Prostate gland (tissue), 2 donors: ENCODE measurements at regions not wholly inside any gene's neighbourhood (a gene's known extent, or its start where the extent isn't known, plus 50 kb on each side); places are given as distances from the start of the nearest gene placed in this dataset.

Source experiments
- DNase-seq: peaks from one replicate; pipeline ENCODE4 v3.0.0-alpha.2; 2019; ENCODE audit warnings: low spot score
- H3K27ac ChIP-seq, 2 donors: fragments of 200-600 bp; sonication (generic); 2 replicates each; pipeline ENCODE4 v1.5.1; 2017 to 2019
- H3K27me3 ChIP-seq: fragments of 200-600 bp; sonication (generic); replicated peaks from 2 replicates; pipeline ENCODE4 v1.5.1; 2019; ENCODE audit not compliant: insufficient read depth
- H3K36me3 ChIP-seq, 2 donors: fragments of 200-600 bp; sonication (generic); 1 replicate in 1 of 2; 2 replicates in 1 of 2; pipeline versions ENCODE4 v1.5.1 to v1.8.1; 2017 to 2019
- H3K4me1 ChIP-seq: fragments of 200-600 bp; sonication (generic); replicated peaks from 2 replicates; pipeline ENCODE4 v1.5.1; 2019
- H3K4me3 ChIP-seq, 2 donors: fragments of 200-600 bp; sonication (generic); 2 replicates each; pipeline ENCODE4 v1.5.1; 2017 to 2019
- H3K9me3 ChIP-seq: fragments of 200-600 bp; sonication (generic); 2 replicates; pipeline ENCODE4 v1.5.1; 2017
- CTCF ChIP-seq, 4 experiments: fragments of 200-600 bp in 2 of 4; fragments of 450-650 bp in 2 of 4; sonication (generic) in 2 of 4; IDR thresholded peaks; 1 replicate in 3 of 4; 2 replicates in 1 of 4; pipeline ENCODE4 v1.5.1; 2016 to 2019; ENCODE audit warnings: antibody characterized with exemption in 4 of 4, mild to moderate bottlenecking in 2 of 4, moderate library complexity in 2 of 4
- POLR2A ChIP-seq: fragments of 450-650 bp; IDR thresholded peaks from one replicate; pipeline ENCODE4 v1.6.1; 2016; ENCODE audit warnings: antibody characterized with exemption, mild to moderate bottlenecking
- POLR2AphosphoS5 ChIP-seq: sonication (generic); formaldehyde crosslinking; IDR thresholded peaks from one replicate; pipeline ENCODE4 v1.6.1; 2017; ENCODE audit warnings: antibody characterized with exemption
- WGBS: methylation state at CpG from one replicate; pipeline ENCODE4 v1.1.5; 2018; 5-methylcytosine and 5-hydroxymethylcytosine counted together
- intact Hi-C: fragments of 100-400 bp; cut with DNase I; formaldehyde crosslinking; loops from one replicate; pipeline ENCODE4 v1.14.2; 2022

- H3K27me3 ChIP-seq: peaks cover 4% of the 10 kb centered on the region
- no peak for TF ChIP-seq POLR2A
- H3K27ac ChIP-seq: no peak overlapping the region
- no peaks in the 10 kb centered on the region for H3K9me3 ChIP-seq
- 93% methylated on average over 7 of the region's 7 CpGs for WGBS
- no peaks in the 10 kb centered on the region for H3K36me3 ChIP-seq
- DNase-seq: no peak
- intact Hi-C loops: loop anchor here (10.0 kb wide), 2 partner anchors 182 to 282 kb away; no protein-coding TSS in a partner anchor
- no peak overlapping the region for H3K4me3 ChIP-seq
- H3K4me1 ChIP-seq: no peaks in the 10 kb centered on the region
Measured at GRCh38 chr21:33126569-33126968, 56.6 kb downstream of the OLIG1 start.

GRCh38 chr21:33127154-33127867 is 57.4 kb downstream of the OLIG1 start:
- Histone ChIP-seq H3K4me3 (peak overlapping the region; percentile 8 to 12), H3K4me1 (no peaks in the 10 kb centered on the region), H3K27ac (no peak overlapping the region), H3K27me3 (peaks cover 4% of the 10 kb centered on the region), H3K9me3 (no peaks in the 10 kb centered on the region), H3K36me3 (no peaks in the 10 kb centered on the region)
- intact Hi-C loops: loop anchor here (10.0 kb wide), 2 partner anchors 183 to 283 kb away; no protein-coding TSS in a partner anchor
- TF ChIP-seq CTCF (IDR thresholded peaks at IDR 0.05) (peak in 3 of 4 experiments; percentile 60 to 82 (median 68)), POLR2A (no peak), POLR2AphosphoS5 (peak; percentile 23)
- 4% methylated on average over 18 of the region's 18 CpGs for WGBS
- DNase-seq: peak; percentile 64

GRCh38 chr21:33127868-33128242 is 57.9 kb downstream of the OLIG1 start:
- DNase-seq: no peak
- no peaks in the 10 kb centered on the region for H3K4me1 ChIP-seq
- H3K27ac ChIP-seq: no peak overlapping the region
- intact Hi-C loops: loop anchor here (10.0 kb wide), 2 partner anchors 183 to 283 kb away; no protein-coding TSS in a partner anchor
- peaks cover 4% of the 10 kb centered on the region for H3K27me3 ChIP-seq
- 34% methylated on average over 6 of the region's 6 CpGs for WGBS
- TF ChIP-seq POLR2AphosphoS5: no peak
- TF ChIP-seq POLR2A: no peak
- TF ChIP-seq CTCF (IDR thresholded peaks at IDR 0.05): no peak
- no peaks in the 10 kb centered on the region for H3K9me3 ChIP-seq
- no peak overlapping the region for H3K4me3 ChIP-seq
- H3K36me3 ChIP-seq: no peaks in the 10 kb centered on the region

- Histone ChIP-seq H3K4me3 (no peak overlapping the region), H3K27me3 (peaks cover 4% of the 10 kb centered on the region), H3K4me1 (no peaks in the 10 kb centered on the region), H3K27ac (no peak overlapping the region), H3K36me3 (no peaks in the 10 kb centered on the region), H3K9me3 (no peaks in the 10 kb centered on the region)
- no peak for DNase-seq
- 51% methylated on average over 3 of the region's 3 CpGs for WGBS
- intact Hi-C loops: loop anchor here (10.0 kb wide), 2 partner anchors 184 to 284 kb away; no protein-coding TSS in a partner anchor
- no peak for TF ChIP-seq CTCF (IDR thresholded peaks at IDR 0.05)
- TF ChIP-seq POLR2A: no peak
- no peak for TF ChIP-seq POLR2AphosphoS5
Measured at GRCh38 chr21:33128538-33128937, 58.6 kb downstream of the OLIG1 start.

GRCh38 chr21:33132054-33132453 is 62.1 kb downstream of the OLIG1 start:
- H3K27me3 ChIP-seq: peaks cover 4% of the 10 kb centered on the region
- intact Hi-C loops: no loop called here

More at GRCh38 chr21:33132054-33132453, 62.1 kb downstream of the OLIG1 start:
- Histone ChIP-seq H3K27ac (no peak overlapping the region), H3K4me3 (no peak overlapping the region), H3K9me3 (no peaks in the 10 kb centered on the region), H3K4me1 (no peaks in the 10 kb centered on the region), H3K36me3 (no peaks in the 10 kb centered on the region)
- WGBS: 93% methylated on average over 3 of the region's 3 CpGs
- no peak for DNase-seq
- TF ChIP-seq POLR2A: no peak
- no peak for TF ChIP-seq CTCF (IDR thresholded peaks at IDR 0.05)
- TF ChIP-seq POLR2AphosphoS5: no peak
